ENCODE measurements at regions not wholly inside any gene's neighbourhood (a gene's known extent, or its start where the extent isn't known, plus 50 kb on each side); places are given as distances from the start of the nearest gene placed in this dataset.
"Not testable (repeated sequence)": the region's sequence is repeated elsewhere in the genome, so short reads cannot be mapped to it uniquely, and the experiment has no call there.

DNA sequence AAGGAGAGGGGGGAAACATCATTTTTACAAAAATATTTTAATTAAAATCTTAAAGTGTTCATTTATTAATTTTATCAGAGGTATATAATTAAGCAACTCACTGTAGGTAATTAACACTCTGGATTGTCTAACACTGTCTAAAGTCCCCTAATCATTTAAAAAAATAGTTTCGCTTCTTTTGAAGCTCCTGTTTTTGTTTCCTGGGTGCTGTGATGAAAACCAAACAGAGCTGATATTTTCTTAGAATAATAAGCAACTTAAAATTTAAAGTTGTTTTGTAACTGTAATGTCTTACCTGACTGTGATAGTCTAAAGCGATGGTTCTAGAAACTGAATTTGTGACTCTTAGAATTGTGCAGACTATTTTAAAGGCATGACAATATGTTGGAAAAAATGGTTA is 961.0 kb downstream of the GATA3 start:
- DNase-seq = no peak

GRCh38 chr10:9016930-9017329 is 962.4 kb downstream of the GATA3 start:
- DNase-seq = no peak

- no peak for DNase-seq
These were observed 964.0 kb downstream of the GATA3 start for GRCh38 chr10:9018195-9019173.

GRCh38 chr10:9023206-9023605 is 968.7 kb downstream of the GATA3 start:
- no peak for DNase-seq

DNA sequence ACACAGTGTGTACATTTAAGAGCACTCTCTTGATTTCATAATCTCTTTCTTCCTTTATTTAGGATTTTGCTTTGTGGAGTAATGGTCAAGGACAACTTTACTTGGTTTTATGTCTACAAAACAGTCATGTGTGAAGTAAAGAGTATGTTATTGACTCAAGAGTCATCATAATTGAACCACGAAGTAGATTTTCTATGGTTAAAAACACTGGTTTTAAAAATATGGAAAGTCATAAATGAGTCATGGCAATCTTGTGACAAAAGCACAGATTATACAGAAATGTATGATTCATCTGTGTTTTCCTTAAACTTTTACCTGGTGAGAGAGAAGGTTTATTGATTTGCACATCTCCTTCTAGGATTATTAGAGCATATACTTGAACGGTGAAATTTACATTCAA is 969.7 kb downstream of the GATA3 start:
- no peak for DNase-seq

GRCh38 chr10:9028231-9028630 is 973.7 kb downstream of the GATA3 start:
- DNase-seq = no peak

DNA sequence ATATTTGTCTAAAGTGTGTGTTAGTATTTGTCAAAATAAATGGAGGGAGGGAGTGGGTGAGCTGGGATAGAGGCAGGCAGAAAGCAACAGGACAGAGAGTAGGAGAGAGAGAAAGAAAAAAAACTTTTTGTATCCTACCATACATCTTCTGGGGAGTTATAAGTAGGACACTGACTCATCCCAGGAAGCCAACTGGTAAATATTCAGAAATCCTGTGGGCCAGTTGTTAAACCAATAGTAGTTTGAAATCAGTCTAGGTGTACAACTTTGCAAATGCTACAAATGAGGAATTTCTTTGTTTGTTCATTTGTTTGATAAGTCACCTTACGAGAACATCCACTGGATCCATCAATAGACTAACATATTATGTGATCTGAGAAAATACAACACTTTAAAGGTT is 980.9 kb downstream of the GATA3 start:
- DNase-seq = no peak

DNA sequence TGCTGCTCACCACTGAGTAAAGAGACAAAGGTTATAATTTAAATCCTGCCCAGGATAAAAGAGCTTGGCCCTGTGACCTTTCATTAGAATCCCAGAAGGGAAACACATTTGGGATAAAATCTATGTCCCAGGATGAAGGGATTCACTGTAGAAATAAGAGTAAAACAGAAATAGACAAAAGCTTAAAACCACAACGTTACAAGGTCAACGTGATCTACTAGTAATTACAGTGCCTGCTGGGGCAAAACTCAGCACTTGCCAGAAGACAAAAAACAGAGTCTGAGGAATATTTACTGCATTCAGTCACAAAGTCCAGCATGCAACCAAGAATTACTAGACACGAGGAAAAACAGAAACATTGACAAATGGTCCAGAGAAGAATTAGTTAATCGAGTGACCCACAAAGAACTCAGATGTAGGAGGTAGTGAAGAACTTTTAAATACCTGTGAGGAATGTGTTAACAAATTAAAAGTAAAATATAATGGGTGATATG is 982.3 kb downstream of the GATA3 start:
- DNase-seq = no peak

GRCh38 chr10:9038146-9038714 is 983.7 kb downstream of the GATA3 start:
- no peak for DNase-seq

DNA sequence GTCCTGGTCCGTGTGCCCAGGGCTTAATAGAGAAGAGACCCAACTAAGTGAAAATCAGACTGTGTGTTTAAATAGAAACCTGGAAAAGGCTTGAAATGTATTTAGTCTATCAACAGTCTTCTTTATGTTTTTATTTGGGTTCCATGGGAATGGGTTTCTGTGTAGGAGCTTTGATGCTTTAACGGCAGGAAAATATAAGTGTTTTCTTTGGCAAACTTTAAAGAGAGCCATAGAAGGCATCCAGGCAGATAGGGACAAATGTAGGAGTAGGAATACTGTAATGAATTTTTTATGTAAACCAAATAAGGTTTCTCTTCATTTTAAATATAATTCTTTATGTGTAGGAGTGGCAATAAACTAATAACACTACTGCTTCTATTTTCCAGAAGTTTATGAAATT is 989.0 kb downstream of the GATA3 start:
- DNase-seq = no peak

- no peak for DNase-seq
These were observed 990.8 kb downstream of the GATA3 start for GRCh38 chr10:9045311-9045710.

DNA sequence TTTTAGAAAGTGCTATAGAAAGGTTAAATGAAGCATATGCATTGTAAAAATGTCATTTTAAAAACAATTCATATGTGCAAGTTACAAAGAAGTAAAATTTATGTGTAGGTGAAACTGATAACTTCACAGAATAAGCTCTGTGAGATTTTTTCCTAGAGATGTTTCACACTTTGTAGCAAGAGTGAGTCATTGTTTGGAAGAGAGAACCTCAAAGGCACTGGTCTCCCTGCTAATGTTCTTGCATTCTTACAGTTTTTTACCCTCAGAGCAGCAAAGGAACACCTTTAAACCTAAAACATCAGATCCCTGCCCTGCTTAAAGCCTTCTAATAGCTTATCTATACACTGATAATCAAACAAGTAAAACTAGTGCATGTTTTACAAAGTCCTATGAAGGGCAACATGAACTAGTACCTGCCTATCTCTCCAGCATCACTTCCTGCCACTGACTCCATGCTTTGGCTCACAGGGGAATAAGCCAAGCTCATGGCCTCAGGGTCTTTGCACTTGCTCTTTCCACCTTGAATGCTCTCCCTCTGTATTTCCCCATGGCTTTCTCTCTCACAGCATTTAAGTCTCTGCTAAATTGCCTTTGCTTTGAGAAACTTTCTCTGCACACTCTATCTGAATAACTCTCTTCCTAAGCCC is 997.0 kb downstream of the GATA3 start:
- DNase-seq = no peak

GRCh38 chr10:9052767-9053166 is 998.3 kb downstream of the GATA3 start:
- no peak for DNase-seq

DNA sequence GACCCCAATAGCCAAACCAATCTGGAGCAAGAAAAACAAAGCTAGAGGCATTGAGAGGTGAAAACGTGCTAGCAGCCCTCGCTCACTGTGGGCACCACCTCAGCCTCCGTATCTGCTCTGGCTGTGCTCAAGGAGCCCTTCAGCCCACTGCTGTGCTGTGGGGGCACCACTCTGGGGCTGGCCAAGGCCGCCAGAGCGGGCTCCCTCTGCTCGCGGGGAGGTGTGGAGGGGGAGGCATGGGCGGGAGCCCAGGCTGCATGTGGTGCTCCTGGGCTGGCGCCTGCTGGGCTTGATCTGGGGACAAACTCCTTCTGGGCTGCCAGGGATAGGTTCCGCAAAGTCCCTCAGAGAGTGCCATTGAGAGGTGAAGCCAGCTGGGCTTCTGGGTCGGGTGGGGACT is 1002.0 kb downstream of the GATA3 start:
- DNase-seq = no peak

- not testable (repeated sequence) for DNase-seq
These were observed 1002.8 kb downstream of the GATA3 start for GRCh38 chr10:9057293-9057692.

DNA sequence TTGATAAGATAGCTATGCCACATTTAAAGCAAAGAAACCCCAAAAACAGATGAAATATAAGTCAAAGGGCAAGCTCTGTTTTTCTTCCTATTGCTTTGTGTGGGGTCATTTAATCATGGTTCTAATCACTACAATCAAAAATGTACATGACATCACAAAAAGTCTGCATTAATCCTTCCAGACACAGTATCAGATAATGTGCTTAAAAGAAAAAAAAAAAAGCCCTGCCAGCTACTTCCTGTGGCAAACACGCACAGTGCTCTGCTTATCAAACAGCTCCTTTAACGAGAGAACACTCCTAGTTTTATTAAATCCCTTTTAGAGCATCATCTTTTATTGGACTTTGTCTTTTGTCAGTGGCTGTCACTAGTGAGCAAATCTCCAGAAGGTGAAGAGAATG is 1005.8 kb downstream of the GATA3 start:
- DNase-seq = no peak

GRCh38 chr10:9061871-9062270 is 1007.4 kb downstream of the GATA3 start:
- DNase-seq = no peak

DNA sequence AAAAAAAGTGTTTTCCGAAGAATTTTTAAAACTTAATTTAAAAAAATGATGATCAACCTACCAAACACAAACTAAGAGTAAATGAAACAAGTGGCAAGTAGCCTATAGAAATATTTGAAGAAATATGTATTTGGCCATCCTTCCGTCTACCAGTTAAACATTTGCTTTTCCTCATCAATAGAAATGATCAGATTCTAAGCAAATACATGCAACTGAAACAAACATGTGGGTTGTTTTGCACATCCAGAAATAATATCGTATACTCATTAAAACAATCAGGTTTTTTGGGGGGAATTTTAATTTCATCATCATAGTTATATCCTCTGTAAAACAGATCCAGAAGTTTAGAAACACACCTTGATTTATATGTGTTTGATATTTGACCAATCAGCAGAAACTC is 1011.7 kb downstream of the GATA3 start:
- no peak for DNase-seq

DNA sequence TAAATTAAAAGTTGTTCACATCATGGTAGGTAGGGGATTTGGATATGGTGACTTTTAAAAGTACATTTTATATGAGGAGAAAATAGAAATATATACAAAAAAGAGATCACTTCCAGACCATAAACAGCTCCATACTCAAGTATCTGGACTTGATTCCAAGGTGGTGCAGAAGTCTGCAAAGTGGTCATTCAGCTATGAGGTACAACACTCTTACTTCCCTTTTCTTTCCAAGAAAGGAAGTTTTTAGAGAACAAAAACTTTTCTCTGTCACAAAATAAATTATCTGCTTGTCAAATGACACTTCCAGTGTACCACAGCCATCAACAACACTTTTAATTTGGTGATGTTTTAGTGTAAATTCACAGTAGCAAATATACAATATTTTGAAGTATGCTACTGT is 1013.5 kb downstream of the GATA3 start:
- no peak for DNase-seq

GRCh38 chr10:9069136-9069535 is 1014.6 kb downstream of the GATA3 start:
- DNase-seq = no peak

DNA sequence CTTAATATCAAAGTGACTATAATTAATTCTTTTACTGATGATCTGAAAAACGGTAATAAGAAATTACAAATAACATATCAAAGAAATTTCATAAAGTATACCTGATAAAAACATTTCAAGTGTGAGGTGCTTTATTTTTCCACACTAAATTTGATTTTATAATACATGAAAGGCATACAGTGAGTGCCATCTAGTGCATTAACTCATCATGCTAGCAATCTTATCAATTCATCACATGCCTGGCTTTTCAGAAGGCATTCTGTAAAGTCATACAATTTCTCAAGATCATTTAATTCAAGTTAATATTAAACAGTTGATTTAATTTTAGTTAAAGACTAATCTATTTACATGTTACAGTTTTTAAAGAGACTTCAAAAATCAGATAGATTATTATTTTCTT is 1020.9 kb downstream of the GATA3 start:
- no peak for DNase-seq

DNA sequence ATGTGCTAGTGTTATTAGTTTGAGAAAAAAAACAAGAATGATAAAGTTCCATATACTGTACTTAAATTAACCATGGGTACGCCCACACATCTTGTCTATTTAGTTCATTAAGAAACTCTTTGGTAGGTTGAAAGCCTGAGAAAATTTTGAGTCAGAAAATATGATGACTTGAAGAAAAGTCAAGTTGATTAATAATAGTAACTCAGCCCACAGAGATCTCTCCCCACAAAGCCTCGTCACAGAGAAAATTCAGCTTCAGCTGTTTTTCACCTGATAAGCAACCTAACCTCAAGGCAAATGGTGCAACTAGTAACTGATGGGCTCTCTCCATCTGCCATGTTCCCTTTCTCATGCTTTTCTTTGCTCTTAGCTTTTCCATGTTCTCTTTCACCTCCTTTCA is 1021.6 kb downstream of the GATA3 start:
- DNase-seq = no peak

GRCh38 chr10:9081253-9081652 is 1026.8 kb downstream of the GATA3 start:
- no peak for DNase-seq

DNA sequence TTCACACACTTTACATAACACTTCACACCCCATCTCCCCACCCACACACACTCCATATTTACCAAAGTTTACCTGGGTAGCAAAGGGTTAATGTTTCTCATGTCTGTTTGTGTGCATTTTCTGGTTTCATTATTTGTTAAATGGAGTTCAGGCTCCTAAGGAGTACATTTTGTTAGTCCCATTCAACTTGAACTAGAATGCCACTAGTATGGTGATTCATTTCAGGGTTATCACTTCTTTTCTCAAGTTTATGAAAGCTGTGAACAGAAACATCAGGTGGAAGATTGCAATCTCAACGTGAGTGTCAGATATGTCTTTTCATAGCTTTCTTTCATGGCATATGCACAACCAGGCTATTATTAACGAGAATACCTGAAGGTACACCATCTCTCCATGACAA is 1027.5 kb downstream of the GATA3 start:
- DNase-seq = no peak

Data from SW 1271 (cell line).